H9 (cell line): ENCODE measurements at regions not wholly inside any gene's neighbourhood (a gene's known extent, or its start where the extent isn't known, plus 50 kb on each side); places are given as distances from the start of the nearest gene placed in this dataset.

Source experiments
- DNase-seq: peaks from one replicate; pipeline ENCODE4 v3.0.0-alpha.2; 2017
- H2AFZ ChIP-seq: one replicate; pipeline ENCODE4 v1.6.1; 2013; ENCODE audit warnings: mild to moderate bottlenecking, low read length, control low read depth, moderate library complexity
- H2AK5ac ChIP-seq: 2 replicates; pipeline ENCODE4 v1.6.1; 2013; ENCODE audit warnings: low read length, control low read depth, mixed read lengths; ENCODE audit not compliant: insufficient read length
- H2BK120ac ChIP-seq: one replicate; pipeline ENCODE4 v1.6.1; 2013; ENCODE audit warnings: low read depth, mild to moderate bottlenecking, low read length, control low read depth, inconsistent platforms; ENCODE audit not compliant: poor library complexity, severe bottlenecking
- H2BK12ac ChIP-seq: 2 replicates; pipeline ENCODE4 v1.6.1; 2013; ENCODE audit warnings: low read length, control low read depth, mixed read lengths, low read depth; ENCODE audit not compliant: insufficient read length
- H2BK15ac ChIP-seq: 2 replicates; pipeline ENCODE4 v1.6.1; 2013; ENCODE audit warnings: low read depth, low read length, control low read depth
- H2BK20ac ChIP-seq: one replicate; pipeline ENCODE4 v1.6.1; 2013; ENCODE audit warnings: low read depth, mild to moderate bottlenecking, low read length, control low read depth, inconsistent platforms; ENCODE audit not compliant: poor library complexity, severe bottlenecking
- H2BK5ac ChIP-seq: 2 replicates; pipeline ENCODE4 v1.6.1; 2013; ENCODE audit warnings: low read length, control low read depth, mixed read lengths; ENCODE audit not compliant: insufficient read length
- H3K14ac ChIP-seq: 2 replicates; pipeline ENCODE4 v1.6.1; 2013; ENCODE audit warnings: low read length, control low read depth; ENCODE audit not compliant: insufficient read depth
- H3K18ac ChIP-seq: 2 replicates; pipeline ENCODE4 v1.6.1; 2013; ENCODE audit warnings: low read depth, mild to moderate bottlenecking, mixed read lengths, low read length, control low read depth; ENCODE audit not compliant: insufficient read length
- H3K23ac ChIP-seq: 2 replicates; pipeline ENCODE4 v1.6.1; 2013; ENCODE audit warnings: low read length, control low read depth, mixed read lengths, low read depth; ENCODE audit not compliant: insufficient read length
- H3K23me2 ChIP-seq: 2 replicates; pipeline ENCODE4 v1.6.1; 2013; ENCODE audit warnings: low read depth, mild to moderate bottlenecking, mixed read lengths, low read length, control low read depth; ENCODE audit not compliant: insufficient read length, poor library complexity, severe bottlenecking
- H3K27ac ChIP-seq: 2 replicates; pipeline ENCODE4 v1.5.1; 2013; ENCODE audit warnings: low read length, control low read depth, mixed read lengths, low read depth; ENCODE audit not compliant: insufficient read length
- H3K27me3 ChIP-seq: 2 replicates; pipeline ENCODE4 v1.6.1; 2013; ENCODE audit warnings: low read length, control low read depth, inconsistent platforms; ENCODE audit not compliant: insufficient read depth
- H3K4ac ChIP-seq: 2 replicates; pipeline ENCODE4 v1.6.1; 2013; ENCODE audit warnings: low read depth, mild to moderate bottlenecking, control low read depth, inconsistent platforms, low read length, moderate library complexity
- H3K4me1 ChIP-seq: 2 replicates; pipeline ENCODE4 v1.6.1; 2013; ENCODE audit warnings: low read length, control low read depth, inconsistent platforms; ENCODE audit not compliant: insufficient read depth
- H3K4me2 ChIP-seq: 2 replicates; pipeline ENCODE4 v1.6.1; 2013; ENCODE audit warnings: low read length, control low read depth, mixed read lengths; ENCODE audit not compliant: insufficient read length, insufficient read depth
- H3K56ac ChIP-seq: 2 replicates; pipeline ENCODE4 v1.6.1; 2013; ENCODE audit warnings: low read depth, mild to moderate bottlenecking, mixed read lengths, low read length, control low read depth; ENCODE audit not compliant: insufficient read length
- H3K79me1 ChIP-seq: 2 replicates; pipeline ENCODE4 v1.6.1; 2013; ENCODE audit warnings: low read depth, mild to moderate bottlenecking, moderate library complexity, low read length, control low read depth, inconsistent platforms; ENCODE audit not compliant: insufficient read depth, poor library complexity, severe bottlenecking
- H3K79me2 ChIP-seq: 2 replicates; pipeline ENCODE4 v1.6.1; 2013; ENCODE audit warnings: low read length, control low read depth, inconsistent platforms; ENCODE audit not compliant: insufficient read depth
- H3K9ac ChIP-seq: 2 replicates; pipeline ENCODE4 v1.6.1; 2013; ENCODE audit warnings: low read length, control low read depth, mixed read lengths; ENCODE audit not compliant: insufficient read length; ENCODE audit errors: extremely low read depth
- H3K9me3 ChIP-seq: one replicate; pipeline ENCODE4 v1.6.1; 2013; ENCODE audit warnings: low read depth, low read length, inconsistent platforms; ENCODE audit not compliant: control insufficient read depth
- H3T11ph ChIP-seq: one replicate; pipeline ENCODE4 v1.6.1; 2013; ENCODE audit warnings: mild to moderate bottlenecking, low read length, control low read depth, inconsistent platforms
- H4K20me1 ChIP-seq: one replicate; pipeline ENCODE4 v1.6.1; 2013; ENCODE audit not compliant: control insufficient read depth, insufficient read length, insufficient read depth
- H4K5ac ChIP-seq: 2 replicates; pipeline ENCODE4 v1.6.1; 2013; ENCODE audit warnings: low read depth, mild to moderate bottlenecking, mixed read lengths, low read length, control low read depth; ENCODE audit not compliant: insufficient read length
- H4K8ac ChIP-seq: replicated peaks from 2 replicates; pipeline ENCODE4 v1.6.1; 2013; ENCODE audit warnings: low read length, control low read depth, mixed read lengths, low read depth; ENCODE audit not compliant: insufficient read length
- H4K91ac ChIP-seq: 2 replicates; pipeline ENCODE4 v1.6.1; 2013; ENCODE audit warnings: low read depth, mild to moderate bottlenecking, moderate library complexity, mixed read lengths, low read length, control low read depth; ENCODE audit not compliant: insufficient read length
- H3K27ac Mint-ChIP-seq, 3 experiments: 2 replicates in 2 of 3; 3 replicates in 1 of 3; pipeline ENCODE4 v1.8.0; 2020 to 2021; ENCODE audit warnings: mixed read lengths in 3 of 3, mild to moderate bottlenecking in 1 of 3, moderate library complexity in 1 of 3
- H3K27me3 Mint-ChIP-seq: 2 replicates; pipeline ENCODE4 v1.8.0; 2021; ENCODE audit warnings: low read depth, mild to moderate bottlenecking, moderate library complexity, mixed read lengths
- H3K36me3 Mint-ChIP-seq, 3 experiments: 2 replicates in 2 of 3; 3 replicates in 1 of 3; pipeline ENCODE4 v1.8.0; 2020 to 2021; ENCODE audit warnings: low read depth in 3 of 3, mixed read lengths in 3 of 3; ENCODE audit not compliant: insufficient read depth in 1 of 3
- H3K4me1 Mint-ChIP-seq, 2 experiments: 2 replicates each; pipeline ENCODE4 v1.8.0; 2020; ENCODE audit warnings: mixed read lengths in 2 of 2
- H3K4me3 Mint-ChIP-seq, 2 experiments: 2 replicates in 1 of 2; 3 replicates in 1 of 2; pipeline ENCODE4 v1.8.0; 2020 to 2021; ENCODE audit warnings: mild to moderate bottlenecking in 2 of 2, mixed read lengths in 2 of 2, moderate library complexity in 1 of 2
- H3K9me3 Mint-ChIP-seq, 2 experiments: 2 replicates in 1 of 2; 3 replicates in 1 of 2; pipeline ENCODE4 v1.8.0; 2020; ENCODE audit warnings: mild to moderate bottlenecking in 2 of 2, mixed read lengths in 2 of 2, moderate library complexity in 1 of 2
- CTCF ChIP-seq: fragments of 200-600 bp; sonication (generic); conservative IDR thresholded peaks from 3 replicates; pipeline ENCODE4 v1.8.0; 2021; ENCODE audit warnings: antibody characterized with exemption, mild to moderate bottlenecking
- WGBS: extraction: QIAGEN DNeasy Blood & Tissue Kit; methylation state at CpG from one replicate; pipeline ENCODE4 v1.1.7; 2013; ENCODE audit warnings: missing lambda C conversion rate, low lambda C conversion rate, mixed read lengths; ENCODE audit not compliant: insufficient read length; ENCODE audit errors: extremely low coverage; 5-methylcytosine and 5-hydroxymethylcytosine counted together

GRCh38 chr6:815348-815738 lies 122.4 kb upstream of the EXOC2 start:
- no peak overlapping the region for H4K91ac ChIP-seq
- no peak overlapping the region for H2BK20ac ChIP-seq
- H3K9me3 Mint-ChIP-seq: no peaks in the 10 kb centered on the region
- no peak overlapping the region for H2BK5ac ChIP-seq
- no peak overlapping the region for H3K4me2 ChIP-seq
- H2BK12ac ChIP-seq: no peak overlapping the region
- H3T11ph ChIP-seq: no peak overlapping the region
- H3K27me3 Mint-ChIP-seq: no peaks in the 10 kb centered on the region
- H3K4me3 Mint-ChIP-seq: no peak overlapping the region
- no CpG with 5 or more reads among the region's 3 CpGs for WGBS
- H3K27ac ChIP-seq: no peak overlapping the region
- peak; percentile 51 for TF ChIP-seq CTCF
- H3K9ac ChIP-seq: no peak overlapping the region
- no peaks in the 10 kb centered on the region for H3K79me2 ChIP-seq
- H2BK120ac ChIP-seq: no peak overlapping the region
- H4K8ac ChIP-seq: no peak overlapping the region
- no peak overlapping the region for H2AFZ ChIP-seq
- H3K36me3 Mint-ChIP-seq: no peaks in the 10 kb centered on the region
- no peak overlapping the region for H3K56ac ChIP-seq
- peaks cover 0 to 4% of the 10 kb centered on the region in 2 experiments; a peak in 1 of 4 replicates for H3K4me1 Mint-ChIP-seq
- H3K18ac ChIP-seq: no peak overlapping the region
- no peaks in the 10 kb centered on the region for H3K4me1 ChIP-seq
- H3K23ac ChIP-seq: no peak overlapping the region
- H4K5ac ChIP-seq: no peak overlapping the region
- no peaks in the 10 kb centered on the region for H3K27me3 ChIP-seq
- H3K9me3 ChIP-seq: no peaks in the 10 kb centered on the region
- H2BK15ac ChIP-seq: no peak overlapping the region
- H3K23me2 ChIP-seq: no peaks in the 10 kb centered on the region
- H2AK5ac ChIP-seq: no peak overlapping the region
- H3K79me1 ChIP-seq: no peaks in the 10 kb centered on the region
- no peak overlapping the region for H3K14ac ChIP-seq
- no peaks in the 10 kb centered on the region for H4K20me1 ChIP-seq
- no peak overlapping the region for H3K4ac ChIP-seq
- no peak for DNase-seq
- no peak overlapping the region for H3K27ac Mint-ChIP-seq
